Activated CD4-positive, alpha-beta T cell treated with anti-CD3 and anti-CD28 coated beads, Interleukin-2, amount 10 ng/mL, durations not matched to agents 24 days and 14 days (primary cell): ENCODE measurements at regions not wholly inside any gene's neighbourhood (a gene's known extent, or its start where the extent isn't known, plus 50 kb on each side); places are given as distances from the start of the nearest gene placed in this dataset.
"Not testable (repeated sequence)": the region's sequence is repeated elsewhere in the genome, so short reads cannot be mapped to it uniquely, and the experiment has no call there.

Experiments used
- DNase-seq: peaks from one replicate; pipeline ENCODE4 v3.0.0; 2022
- H3K27ac Mint-ChIP-seq: one replicate; pipeline ENCODE4 v1.8.0; 2022; ENCODE audit warnings: mild to moderate bottlenecking, mixed read lengths
- H3K27me3 Mint-ChIP-seq: one replicate; pipeline ENCODE4 v1.8.0; 2022; ENCODE audit warnings: mixed read lengths
- H3K36me3 Mint-ChIP-seq: one replicate; pipeline ENCODE4 v1.8.0; 2022; ENCODE audit warnings: low read depth, mild to moderate bottlenecking, mixed read lengths
- H3K4me1 Mint-ChIP-seq: one replicate; pipeline ENCODE4 v1.8.0; 2021; ENCODE audit warnings: mixed read lengths
- H3K4me3 Mint-ChIP-seq: one replicate; pipeline ENCODE4 v1.8.0; 2022; ENCODE audit warnings: mild to moderate bottlenecking, moderate library complexity, mixed read lengths
- H3K9me3 Mint-ChIP-seq: one replicate; pipeline ENCODE4 v1.8.0; 2021; ENCODE audit warnings: mixed read lengths
- intact Hi-C: fragments of 100-400 bp; cut with micrococcal nuclease; formaldehyde crosslinking; loops from one replicate; pipeline ENCODE4 v1.15.1; 2023

DNA sequence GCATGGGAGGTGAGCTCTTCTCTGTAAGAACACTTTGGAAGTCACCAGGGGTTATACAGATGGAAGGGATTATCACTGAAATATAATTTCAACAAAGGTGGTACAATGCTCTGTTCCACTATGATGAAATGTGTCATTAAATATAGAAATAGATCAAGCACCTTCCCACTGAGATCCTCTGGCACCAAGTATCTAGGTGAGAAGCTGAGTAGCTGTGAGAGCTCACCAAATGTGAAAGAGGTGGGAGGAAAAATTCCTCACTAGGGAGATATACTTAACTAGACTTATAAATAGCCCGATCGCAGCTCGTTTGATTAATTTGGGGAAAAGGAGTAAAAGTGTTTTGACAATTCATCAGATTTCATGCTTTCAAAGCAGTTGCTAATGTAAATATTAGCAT, 247.6 kb downstream of the SMAD2 start:
- Mint-ChIP-seq H3K27ac (no peak overlapping the region), H3K4me1 (no peaks in the 10 kb centered on the region), H3K9me3 (no peaks in the 10 kb centered on the region), H3K36me3 (no peaks in the 10 kb centered on the region), H3K4me3 (no peak overlapping the region), H3K27me3 (peaks cover 3% of the 10 kb centered on the region)
- intact Hi-C loops: no loop called here
- DNase-seq: no peak

- DNase-seq: no peak
- H3K27ac Mint-ChIP-seq: no peak overlapping the region
- intact Hi-C loops: no loop called here
Measured at GRCh38 chr18:47680488-47680887, 250.0 kb downstream of the SMAD2 start.

DNA sequence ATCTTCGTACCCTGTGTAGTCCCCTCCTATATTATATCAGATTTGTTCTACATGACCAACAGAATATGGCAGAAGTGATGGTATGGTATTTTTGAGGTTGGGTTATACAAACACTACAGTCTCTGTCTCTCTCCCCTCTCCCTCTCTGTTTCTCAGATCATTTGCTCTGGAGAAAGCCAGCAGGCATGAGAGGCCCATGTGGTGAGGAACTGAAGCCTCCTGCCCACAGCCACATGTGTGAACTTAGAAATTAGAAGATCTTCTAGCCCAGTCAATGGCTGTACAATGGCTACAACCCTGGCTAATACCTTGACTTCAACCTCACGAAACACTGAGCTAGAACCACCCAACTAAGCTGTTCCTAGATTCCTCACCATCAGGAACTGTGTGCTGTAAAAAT, 250.6 kb downstream of the SMAD2 start:
- no peaks in the 10 kb centered on the region for H3K9me3 Mint-ChIP-seq
- no peak for DNase-seq
- H3K36me3 Mint-ChIP-seq: no peaks in the 10 kb centered on the region
- intact Hi-C loops: no loop called here
- no peak overlapping the region for H3K4me3 Mint-ChIP-seq
- no peak overlapping the region for H3K27ac Mint-ChIP-seq
- H3K4me1 Mint-ChIP-seq: no peaks in the 10 kb centered on the region
- H3K27me3 Mint-ChIP-seq: no peaks in the 10 kb centered on the region

More at GRCh38 chr18:47680488-47680887, 250.0 kb downstream of the SMAD2 start:
- H3K36me3 Mint-ChIP-seq: no peaks in the 10 kb centered on the region
- no peaks in the 10 kb centered on the region for H3K9me3 Mint-ChIP-seq
- no peaks in the 10 kb centered on the region for H3K27me3 Mint-ChIP-seq
- H3K4me1 Mint-ChIP-seq: no peaks in the 10 kb centered on the region
- no peak overlapping the region for H3K4me3 Mint-ChIP-seq

GRCh38 chr18:47677952-47678351, 252.5 kb downstream of the SMAD2 start:
- H3K9me3 Mint-ChIP-seq: no peaks in the 10 kb centered on the region
- no peak overlapping the region for H3K27ac Mint-ChIP-seq
- H3K4me1 Mint-ChIP-seq: no peaks in the 10 kb centered on the region
- H3K27me3 Mint-ChIP-seq: no peaks in the 10 kb centered on the region
- no peak for DNase-seq
- no peaks in the 10 kb centered on the region for H3K36me3 Mint-ChIP-seq
- no peak overlapping the region for H3K4me3 Mint-ChIP-seq
- intact Hi-C loops: no loop called here

- intact Hi-C loops: no loop called here
Measured at GRCh38 chr18:47669815-47670214, 260.6 kb downstream of the SMAD2 start.

GRCh38 chr18:47658498-47658897, 272.0 kb downstream of the SMAD2 start:
- Mint-ChIP-seq H3K27me3 (no peaks in the 10 kb centered on the region), H3K36me3 (no peaks in the 10 kb centered on the region), H3K9me3 (peaks cover 8% of the 10 kb centered on the region), H3K4me3 (no peak overlapping the region), H3K4me1 (no peaks in the 10 kb centered on the region), H3K27ac (no peak overlapping the region)
- DNase-seq: no peak
- intact Hi-C loops: no loop called here

More at GRCh38 chr18:47669815-47670214, 260.6 kb downstream of the SMAD2 start:
- peaks cover 9% of the 10 kb centered on the region for H3K27me3 Mint-ChIP-seq
- no peak for DNase-seq
- no peaks in the 10 kb centered on the region for H3K4me1 Mint-ChIP-seq
- no peaks in the 10 kb centered on the region for H3K36me3 Mint-ChIP-seq
- no peaks in the 10 kb centered on the region for H3K9me3 Mint-ChIP-seq
- H3K27ac Mint-ChIP-seq: no peak overlapping the region
- H3K4me3 Mint-ChIP-seq: no peak overlapping the region

DNA sequence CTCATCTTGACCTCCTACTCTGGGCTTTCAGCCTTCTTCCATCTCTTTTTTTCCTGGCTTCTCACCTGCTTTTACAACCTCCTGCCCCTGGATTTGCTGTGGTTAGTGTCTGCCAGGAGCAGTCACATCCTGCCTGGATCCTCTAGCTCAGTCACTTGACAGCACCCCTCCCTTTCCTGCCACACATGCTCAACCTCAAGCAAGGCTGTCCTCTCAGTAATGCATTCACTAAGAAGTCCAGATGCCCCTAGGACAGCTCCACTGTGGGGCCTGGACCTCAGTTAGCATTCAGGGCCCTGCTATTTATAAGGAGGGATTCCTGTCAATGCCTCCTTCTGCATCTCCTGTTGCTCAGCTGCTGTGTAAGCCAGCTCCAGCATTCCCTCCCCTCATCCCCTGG, 275.5 kb downstream of the SMAD2 start:
- H3K27ac Mint-ChIP-seq: no peak overlapping the region
- H3K4me3 Mint-ChIP-seq: no peak overlapping the region
- no peaks in the 10 kb centered on the region for H3K27me3 Mint-ChIP-seq
- no peak for DNase-seq
- peaks cover 5% of the 10 kb centered on the region for H3K9me3 Mint-ChIP-seq
- H3K36me3 Mint-ChIP-seq: no peaks in the 10 kb centered on the region
- intact Hi-C loops: no loop called here
- no peaks in the 10 kb centered on the region for H3K4me1 Mint-ChIP-seq

DNA sequence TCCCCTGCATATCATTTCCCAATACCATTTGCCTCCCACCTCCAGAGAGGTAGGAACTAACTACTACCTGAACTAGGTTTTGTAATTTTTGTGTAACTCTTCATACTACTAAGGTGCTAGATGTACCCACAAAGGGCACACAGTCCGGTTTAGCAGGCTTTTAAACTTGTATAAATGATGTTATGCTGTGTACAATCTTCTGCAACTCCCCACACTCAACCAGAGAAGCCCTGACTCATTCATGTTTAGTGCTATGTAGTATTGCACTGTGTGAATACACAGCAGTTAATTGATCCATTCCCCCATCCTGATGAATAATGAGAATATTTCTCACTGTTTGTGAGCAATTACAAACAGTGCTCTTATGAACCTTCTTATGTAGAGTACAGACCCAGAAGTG, 285.6 kb downstream of the SMAD2 start:
- H3K27ac Mint-ChIP-seq: no peak overlapping the region
- no peaks in the 10 kb centered on the region for H3K27me3 Mint-ChIP-seq
- H3K36me3 Mint-ChIP-seq: no peaks in the 10 kb centered on the region
- intact Hi-C loops: no loop called here
- no peak for DNase-seq
- no peaks in the 10 kb centered on the region for H3K4me1 Mint-ChIP-seq
- peaks cover 5% of the 10 kb centered on the region for H3K9me3 Mint-ChIP-seq
- H3K4me3 Mint-ChIP-seq: no peak overlapping the region

GRCh38 chr18:47637551-47637950, 292.9 kb downstream of the SMAD2 start:
- H3K9me3 Mint-ChIP-seq, H3K4me1 Mint-ChIP-seq, intact Hi-C loops, DNase-seq, H3K4me3 Mint-ChIP-seq, H3K27me3 Mint-ChIP-seq, H3K27ac Mint-ChIP-seq, H3K36me3 Mint-ChIP-seq: not testable (repeated sequence)

GRCh38 chr18:47635416-47635815, 295.0 kb downstream of the SMAD2 start:
- no peaks in the 10 kb centered on the region for H3K27me3 Mint-ChIP-seq
- DNase-seq: no peak
- no peaks in the 10 kb centered on the region for H3K9me3 Mint-ChIP-seq
- no peaks in the 10 kb centered on the region for H3K36me3 Mint-ChIP-seq
- no peaks in the 10 kb centered on the region for H3K4me1 Mint-ChIP-seq
- no peak overlapping the region for H3K27ac Mint-ChIP-seq
- H3K4me3 Mint-ChIP-seq: no peak overlapping the region
- intact Hi-C loops: no loop called here

- H3K4me3 Mint-ChIP-seq: no peak overlapping the region
- intact Hi-C loops: no loop called here
- peaks cover 3% of the 10 kb centered on the region for H3K27me3 Mint-ChIP-seq
- DNase-seq: no peak
- H3K27ac Mint-ChIP-seq: no peak overlapping the region
- no peaks in the 10 kb centered on the region for H3K9me3 Mint-ChIP-seq
- H3K4me1 Mint-ChIP-seq: no peaks in the 10 kb centered on the region
- no peaks in the 10 kb centered on the region for H3K36me3 Mint-ChIP-seq
Measured at GRCh38 chr18:47632970-47633635, 297.4 kb downstream of the SMAD2 start.

DNA sequence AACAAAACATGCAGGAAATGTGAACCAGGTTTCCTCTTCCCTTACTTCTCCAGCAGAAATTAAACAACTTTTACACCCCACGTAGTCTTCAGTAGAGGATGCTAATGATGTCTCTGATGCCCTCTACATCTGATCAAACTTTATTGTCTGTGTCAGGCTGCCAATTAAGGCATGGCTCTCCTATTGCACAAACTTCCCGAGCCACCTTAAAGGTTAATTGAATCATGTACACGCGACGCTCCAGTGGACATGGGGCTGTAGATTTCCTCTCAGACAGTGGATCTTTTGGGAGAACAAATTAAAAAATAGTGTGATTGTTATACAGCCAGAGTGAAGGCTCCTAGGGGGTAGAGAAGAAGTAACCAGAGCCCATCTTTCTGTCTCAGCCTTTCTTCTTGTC, 301.6 kb downstream of the SMAD2 start:
- Mint-ChIP-seq H3K4me1 (no peaks in the 10 kb centered on the region), H3K27me3 (peaks cover 7% of the 10 kb centered on the region), H3K9me3 (no peaks in the 10 kb centered on the region), H3K27ac (no peak overlapping the region), H3K4me3 (no peak overlapping the region), H3K36me3 (no peaks in the 10 kb centered on the region)
- no peak for DNase-seq
- intact Hi-C loops: no loop called here

DNA sequence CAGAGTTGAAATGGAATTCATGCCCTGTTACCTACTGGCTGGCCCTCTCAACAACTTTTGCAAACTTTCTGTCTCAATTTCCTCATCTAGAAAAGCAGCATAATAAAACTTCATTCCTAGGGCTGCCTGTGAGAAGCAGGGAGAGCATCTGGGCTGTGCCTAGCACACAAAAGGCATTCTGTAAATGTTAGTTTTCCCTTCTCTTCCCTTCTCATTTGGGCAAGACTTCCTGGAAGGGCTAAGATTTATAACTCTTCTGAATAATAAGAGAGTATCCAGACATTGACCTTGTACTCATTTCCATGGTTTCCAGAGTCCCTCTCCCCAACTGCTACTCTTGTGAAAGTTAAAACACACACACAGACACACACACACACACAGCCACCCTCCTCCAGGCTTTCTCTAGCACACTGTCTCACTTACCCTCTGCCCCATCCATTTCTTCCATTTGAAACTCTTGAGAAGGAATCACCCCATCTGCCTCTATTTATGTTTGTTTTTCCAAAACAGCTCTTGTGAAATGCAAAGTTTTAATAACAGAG, 302.1 kb downstream of the SMAD2 start:
- Mint-ChIP-seq H3K4me1 (no peaks in the 10 kb centered on the region), H3K36me3 (no peaks in the 10 kb centered on the region), H3K27ac (no peak overlapping the region), H3K27me3 (peaks cover 7% of the 10 kb centered on the region), H3K9me3 (no peaks in the 10 kb centered on the region), H3K4me3 (no peak overlapping the region)
- DNase-seq: no peak
- intact Hi-C loops: no loop called here

GRCh38 chr18:47627030-47627429, 303.4 kb downstream of the SMAD2 start:
- Mint-ChIP-seq H3K27ac (no peak overlapping the region), H3K27me3 (peaks cover 12% of the 10 kb centered on the region), H3K36me3 (no peaks in the 10 kb centered on the region), H3K4me1 (no peaks in the 10 kb centered on the region), H3K4me3 (no peak overlapping the region), H3K9me3 (no peaks in the 10 kb centered on the region)
- intact Hi-C loops: no loop called here
- DNase-seq: no peak
